ENCODE measurements at regions not wholly inside any gene's neighbourhood (a gene's known extent, or its start where the extent isn't known, plus 50 kb on each side); places are given as distances from the start of the nearest gene placed in this dataset.

- DNase-seq (ENCODE audit: low read depth, low spot score) (no peak), ATAC-seq (no peak)
- Histone ChIP-seq H3K4me3 (ENCODE audit: low read depth in 2 of 2, low read length in 2 of 2) (no peak overlapping the region), H3K27ac (ENCODE audit: low read length) (no peak overlapping the region), H3K9me3 (ENCODE audit: control insufficient read depth, insufficient read depth, low read depth, low read length) (no peaks in the 10 kb centered on the region), H3K4me1 (ENCODE audit: control insufficient read depth, insufficient read depth, low read length) (no peaks in the 10 kb centered on the region), H3K27me3 (ENCODE audit: control insufficient read depth, insufficient read depth, low read length) (0 out of 2 replicates have a peak, but pooled peaks cover 3% of the 10 kb centered on the region), H3K36me3 (ENCODE audit: control insufficient read depth, insufficient read depth, low read length) (no peaks in the 10 kb centered on the region)
- ChIA-PET CTCF (no interaction called here), POLR2A (no interaction called here)
- in situ Hi-C loops (cut with HindIII; ENCODE audit: low pct_unique_long_range_greater_than_20kb, low sequenced_read_pairs): no loop called here
- TF ChIP-seq CTCF (IDR thresholded peaks at IDR 0.05): no peak
- no peak for TF ChIP-seq SIN3A (IDR thresholded peaks at IDR 0.05; ENCODE audit: borderline replicate concordance, insufficient read depth, low read depth, low read length)
- no peak for TF ChIP-seq POLR2AphosphoS5 (IDR thresholded peaks at IDR 0.05; ENCODE audit: low read depth, low read length)
- TF ChIP-seq REST (IDR thresholded peaks at IDR 0.05; ENCODE audit: insufficient read depth in 1 of 2, low read depth in 2 of 2, low read length in 1 of 2): no peak
- no peak for TF ChIP-seq TCF7L2 (IDR thresholded peaks at IDR 0.05; ENCODE audit: low read depth, low read length)
- BruUV-seq (replicated peaks): no TSS peak
- intact Hi-C loops (cut with micrococcal nuclease; ENCODE audit: unreplicated experiment): no loop called here
Observed at GRCh38 chr7:82672078-82672477, 228.5 kb upstream of the CACNA2D1 start.

GRCh38 chr7:82669141-82669540 lies 225.6 kb upstream of the CACNA2D1 start:
- H3K36me3 ChIP-seq (ENCODE audit: control insufficient read depth, insufficient read depth, low read length): no peaks in the 10 kb centered on the region
- no peaks in the 10 kb centered on the region for H3K4me1 ChIP-seq (ENCODE audit: control insufficient read depth, insufficient read depth, low read length)
- POLR2A ChIA-PET: no interaction called here
- TF ChIP-seq TCF7L2 (IDR thresholded peaks at IDR 0.05; ENCODE audit: low read depth, low read length): no peak
- TF ChIP-seq SIN3A (IDR thresholded peaks at IDR 0.05; ENCODE audit: borderline replicate concordance, insufficient read depth, low read depth, low read length): no peak
- TF ChIP-seq CTCF (IDR thresholded peaks at IDR 0.05): no peak
- TF ChIP-seq POLR2AphosphoS5 (IDR thresholded peaks at IDR 0.05; ENCODE audit: low read depth, low read length): no peak
- no peak for TF ChIP-seq REST (IDR thresholded peaks at IDR 0.05; ENCODE audit: insufficient read depth in 1 of 2, low read depth in 2 of 2, low read length in 1 of 2)
- ATAC-seq (no peak), DNase-seq (ENCODE audit: low read depth, low spot score) (no peak)
- no peak overlapping the region for H3K27ac ChIP-seq (ENCODE audit: low read length)
- CTCF ChIA-PET: interaction anchor here (0.7 kb wide), 1 partner anchor 13 kb away, joined by 3 read pairs; no protein-coding TSS in a partner anchor
- no TSS peak for BruUV-seq (replicated peaks)
- intact Hi-C loops (cut with micrococcal nuclease; ENCODE audit: unreplicated experiment): no loop called here
- H3K9me3 ChIP-seq (ENCODE audit: control insufficient read depth, insufficient read depth, low read depth, low read length): no peaks in the 10 kb centered on the region
- H3K27me3 ChIP-seq (ENCODE audit: control insufficient read depth, insufficient read depth, low read length): 0 out of 2 replicates have a peak, but pooled peaks cover 3% of the 10 kb centered on the region
- H3K4me3 ChIP-seq (ENCODE audit: low read depth in 2 of 2, low read length in 2 of 2): no peak overlapping the region
- in situ Hi-C loops (cut with HindIII; ENCODE audit: low pct_unique_long_range_greater_than_20kb, low sequenced_read_pairs): no loop called here
